ENCODE measurements at regions not wholly inside any gene's neighbourhood (a gene's known extent, or its start where the extent isn't known, plus 50 kb on each side); places are given as distances from the start of the nearest gene placed in this dataset.

DNA sequence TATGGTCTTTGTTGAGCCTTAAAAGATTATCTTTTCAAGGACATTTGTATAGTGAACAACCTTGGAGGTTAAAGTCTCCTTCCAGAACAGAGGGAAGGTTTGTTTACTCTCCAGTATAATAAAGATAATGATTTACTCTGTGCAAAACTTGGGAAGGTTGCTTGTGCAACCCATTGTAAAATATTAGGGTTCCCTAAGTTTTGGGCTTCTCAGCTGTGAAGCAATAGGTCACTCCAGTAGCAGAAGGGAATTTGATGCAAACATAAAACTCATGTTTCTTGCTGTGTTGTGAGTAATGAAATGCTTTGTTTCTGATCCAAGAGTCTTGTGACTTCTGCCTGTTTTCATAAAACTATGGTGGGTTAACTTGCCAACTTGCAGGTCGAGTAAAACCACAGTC, 177.5 kb downstream of the SUCNR1 start:
- no peak for TF ChIP-seq ATF3 (IDR thresholded peaks at IDR 0.05)
- TF ChIP-seq CTCF (IDR thresholded peaks at IDR 0.05; ENCODE audit: low read depth, low read length, missing input control), result no peak
- no peak for TF ChIP-seq EGR1 (IDR thresholded peaks at IDR 0.05; ENCODE audit: low read depth in 2 of 2)
- no peak for TF ChIP-seq RAD21 (IDR thresholded peaks at IDR 0.05)
- no peak for TF ChIP-seq TAF1 (conservative IDR thresholded peaks at IDR 0.05)
- no peak for TF ChIP-seq HNF4A (conservative IDR thresholded peaks at IDR 0.05)
- TF ChIP-seq MAX (IDR thresholded peaks at IDR 0.05), result no peak
- no peak for TF ChIP-seq ZBTB33 (IDR thresholded peaks at IDR 0.05)
- TF ChIP-seq YY1 (IDR thresholded peaks at IDR 0.05), result no peak
- no peak for TF ChIP-seq JUND (IDR thresholded peaks at IDR 0.05)
- TF ChIP-seq SP1 (IDR thresholded peaks at IDR 0.05), result no peak
- TF ChIP-seq GABPA (IDR thresholded peaks at IDR 0.05 in 1 of 2, conservative IDR thresholded peaks at IDR 0.05 in 1 of 2), result no peak
- no peak for TF ChIP-seq RXRA (IDR thresholded peaks at IDR 0.05)
